GM13976 (cell line): ENCODE measurements at regions not wholly inside any gene's neighbourhood (a gene's known extent, or its start where the extent isn't known, plus 50 kb on each side); places are given as distances from the start of the nearest gene placed in this dataset.

Experiments used
- DNase-seq: peaks from one replicate; pipeline ENCODE4 v3.0.0; 2012; ENCODE audit warnings: low spot score
- in situ Hi-C: fragments of 300-500 bp; cut with MboI; formaldehyde crosslinking; loops from one replicate; pipeline ENCODE4 v1.12.0; 2022; ENCODE audit warnings: low sequenced_read_pairs, mixed read lengths, inconsistent platforms; ENCODE audit not compliant: unreplicated experiment
- TF ChIP-seq, protein P1 (sequence below): IDR thresholded peaks from 2 replicates; pipeline ENCODE4 v1.5.1; 2012; ENCODE audit warnings: borderline replicate concordance, mild to moderate bottlenecking; ENCODE audit not compliant: insufficient read depth; ENCODE audit errors: extremely low read depth, missing control alignments, control extremely low read depth

DNA sequence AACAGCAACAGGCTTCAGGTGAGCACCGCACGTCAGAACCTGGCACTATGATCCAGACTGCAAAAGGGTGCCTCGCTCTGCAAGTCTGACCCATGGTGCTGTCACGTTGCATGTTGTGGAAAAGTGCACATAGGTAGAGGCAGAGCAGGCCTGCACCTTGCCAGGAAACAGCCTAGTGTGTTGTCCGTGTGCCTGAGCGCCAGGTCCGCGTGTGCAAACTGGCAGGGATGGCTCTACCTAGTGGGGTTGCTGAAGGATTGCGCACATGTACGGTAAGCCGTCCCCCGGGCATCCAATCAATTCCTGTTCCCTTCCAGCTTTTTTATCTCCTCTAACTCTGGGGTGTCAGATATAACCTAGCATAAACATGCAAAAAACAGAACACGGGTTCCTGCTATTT, 219.5 kb downstream of the NXNL2 start:
- in situ Hi-C loops, result no loop called here

DNA sequence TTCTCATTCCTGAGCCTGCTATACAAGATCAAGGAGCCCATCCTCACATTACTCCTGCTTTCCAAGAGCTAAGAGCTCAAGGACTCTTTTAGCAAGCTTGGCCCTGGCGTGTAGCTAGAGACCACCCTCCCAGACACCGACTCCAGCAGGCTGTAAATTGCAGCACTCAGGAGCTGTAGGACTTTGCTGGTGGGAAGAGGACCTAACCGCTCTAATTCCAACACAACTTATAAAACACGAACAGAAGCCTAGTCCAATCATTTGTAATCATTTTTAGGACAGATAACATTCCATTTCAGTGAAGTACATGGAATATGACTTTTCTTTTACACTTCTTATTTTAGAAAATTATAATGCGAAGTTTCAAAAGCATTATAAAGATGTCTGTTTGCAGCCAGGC, 219.9 kb downstream of the NXNL2 start:
- TF ChIP-seq, protein P1, sequence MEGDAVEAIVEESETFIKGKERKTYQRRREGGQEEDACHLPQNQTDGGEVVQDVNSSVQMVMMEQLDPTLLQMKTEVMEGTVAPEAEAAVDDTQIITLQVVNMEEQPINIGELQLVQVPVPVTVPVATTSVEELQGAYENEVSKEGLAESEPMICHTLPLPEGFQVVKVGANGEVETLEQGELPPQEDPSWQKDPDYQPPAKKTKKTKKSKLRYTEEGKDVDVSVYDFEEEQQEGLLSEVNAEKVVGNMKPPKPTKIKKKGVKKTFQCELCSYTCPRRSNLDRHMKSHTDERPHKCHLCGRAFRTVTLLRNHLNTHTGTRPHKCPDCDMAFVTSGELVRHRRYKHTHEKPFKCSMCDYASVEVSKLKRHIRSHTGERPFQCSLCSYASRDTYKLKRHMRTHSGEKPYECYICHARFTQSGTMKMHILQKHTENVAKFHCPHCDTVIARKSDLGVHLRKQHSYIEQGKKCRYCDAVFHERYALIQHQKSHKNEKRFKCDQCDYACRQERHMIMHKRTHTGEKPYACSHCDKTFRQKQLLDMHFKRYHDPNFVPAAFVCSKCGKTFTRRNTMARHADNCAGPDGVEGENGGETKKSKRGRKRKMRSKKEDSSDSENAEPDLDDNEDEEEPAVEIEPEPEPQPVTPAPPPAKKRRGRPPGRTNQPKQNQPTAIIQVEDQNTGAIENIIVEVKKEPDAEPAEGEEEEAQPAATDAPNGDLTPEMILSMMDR, result no peak
- no peak for DNase-seq
- in situ Hi-C loops, result no loop called here

More for the DNA sequence above, 219.5 kb downstream of the NXNL2 start:
- no peak for DNase-seq
- TF ChIP-seq, protein P1, result no peak

GRCh38 chr9:88757406-88758010, 222.5 kb downstream of the NXNL2 start:
- in situ Hi-C loops, result no loop called here
- TF ChIP-seq, protein P1, result no peak
- no peak for DNase-seq

DNA sequence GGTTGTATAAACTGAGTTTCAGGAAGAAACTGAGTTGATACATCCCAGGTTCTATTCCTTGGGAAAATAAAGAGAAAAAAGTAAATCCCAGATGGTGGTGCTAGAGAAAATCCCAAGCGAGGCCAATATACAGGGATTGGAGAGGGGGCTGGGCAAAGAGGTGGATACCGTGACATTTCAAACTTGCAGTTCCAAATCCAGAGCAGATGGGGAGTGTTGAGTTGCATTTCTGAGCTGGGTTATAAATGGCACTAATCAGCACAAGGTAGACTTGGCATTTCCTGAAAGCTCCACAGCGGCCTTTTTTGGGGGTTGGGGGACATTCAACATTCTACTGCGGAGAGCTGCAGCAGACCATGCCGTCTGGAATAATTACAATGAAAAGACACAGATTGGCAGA, 224.4 kb downstream of the NXNL2 start:
- in situ Hi-C loops, result no loop called here
- no peak for DNase-seq
- TF ChIP-seq, protein P1, result no peak

DNA sequence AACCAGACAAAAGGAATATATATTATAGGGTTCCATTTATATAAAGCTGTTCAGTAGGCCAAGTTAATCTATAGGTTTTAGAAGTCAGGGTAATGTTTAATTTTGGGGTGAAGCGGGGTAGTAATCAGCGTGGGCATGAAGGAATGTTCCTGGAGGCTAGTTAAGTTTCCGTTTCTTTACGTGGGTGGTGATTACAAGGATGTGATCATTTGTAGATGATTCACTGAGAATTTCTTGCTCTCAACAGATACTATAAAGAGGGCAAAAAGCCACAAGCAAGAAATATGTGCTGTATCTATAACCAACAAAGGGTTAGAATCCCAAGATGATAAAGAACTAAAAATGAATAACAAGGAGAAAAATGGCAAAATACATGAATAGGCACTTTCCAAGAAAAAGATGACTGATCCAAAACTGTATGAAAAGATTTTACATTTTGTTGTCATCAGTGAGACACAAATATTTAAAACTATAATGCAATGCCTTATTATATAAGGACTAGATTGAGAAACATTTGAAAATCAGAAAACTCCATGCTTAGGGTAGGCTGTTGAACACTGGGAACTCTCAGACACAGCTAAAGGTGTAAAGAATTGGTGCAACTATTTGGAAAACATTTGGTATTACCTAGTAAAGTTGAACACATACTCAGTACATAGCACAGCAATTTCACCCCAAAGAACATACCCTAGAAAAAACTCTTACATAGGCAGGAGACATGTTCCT, 224.3 kb upstream of the S1PR3 start:
- TF ChIP-seq, protein P1, result no peak
- in situ Hi-C loops, result no loop called here
- no peak for DNase-seq

GRCh38 chr9:88767504-88767790, 223.8 kb upstream of the S1PR3 start:
- DNase-seq, result no peak
- TF ChIP-seq, protein P1, result no peak
- in situ Hi-C loops, result no loop called here

- no peak for DNase-seq
- TF ChIP-seq, protein P1, result no peak
- in situ Hi-C loops, result no loop called here
Observed at GRCh38 chr9:88772575-88772974, 218.7 kb upstream of the S1PR3 start.
